ENCODE measurements at regions not wholly inside any gene's neighbourhood (a gene's known extent, or its start where the extent isn't known, plus 50 kb on each side); places are given as distances from the start of the nearest gene placed in this dataset.
"Not testable (repeated sequence)": the region's sequence is repeated elsewhere in the genome, so short reads cannot be mapped to it uniquely, and the experiment has no call there.

DNA sequence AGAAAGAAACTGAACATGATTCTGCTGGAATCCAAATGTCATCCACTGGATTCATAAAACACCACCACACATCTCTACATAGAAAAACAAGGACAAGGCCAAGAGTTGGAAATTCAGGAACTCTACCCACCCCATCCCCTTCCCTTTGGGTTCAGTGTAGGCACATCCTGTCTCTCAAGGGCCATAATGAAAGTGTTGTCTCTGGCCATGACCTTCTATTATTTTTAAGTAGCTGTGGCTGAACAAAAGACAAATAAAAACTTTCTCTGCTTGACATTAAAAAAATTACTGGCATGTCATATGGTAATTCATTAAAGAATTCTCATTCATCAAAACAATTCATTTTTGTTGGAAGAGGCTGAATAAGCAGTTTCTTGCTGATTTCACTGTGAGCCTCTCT, 54.9 kb upstream of the ZBTB18 start:
- no peak for ATAC-seq

DNA sequence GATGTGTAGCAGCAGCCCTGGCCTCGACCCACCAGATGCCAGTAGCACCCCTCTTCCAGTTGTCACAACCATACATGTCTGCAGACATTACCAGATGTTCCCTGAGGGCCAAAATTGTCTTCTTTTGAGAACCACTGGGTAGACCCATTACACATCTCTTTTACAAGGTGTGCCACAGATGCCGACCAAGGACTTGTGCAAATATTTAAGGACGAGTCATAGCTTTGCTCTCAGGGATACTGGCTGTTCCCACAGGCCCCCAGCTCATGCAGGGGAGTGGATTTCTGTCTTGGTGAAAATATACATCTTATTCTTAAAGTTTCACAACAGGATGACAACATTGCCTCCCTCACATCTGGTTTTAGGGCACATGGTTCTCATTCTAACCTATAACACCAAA, 59.4 kb upstream of the ZBTB18 start:
- no peak for ATAC-seq

DNA sequence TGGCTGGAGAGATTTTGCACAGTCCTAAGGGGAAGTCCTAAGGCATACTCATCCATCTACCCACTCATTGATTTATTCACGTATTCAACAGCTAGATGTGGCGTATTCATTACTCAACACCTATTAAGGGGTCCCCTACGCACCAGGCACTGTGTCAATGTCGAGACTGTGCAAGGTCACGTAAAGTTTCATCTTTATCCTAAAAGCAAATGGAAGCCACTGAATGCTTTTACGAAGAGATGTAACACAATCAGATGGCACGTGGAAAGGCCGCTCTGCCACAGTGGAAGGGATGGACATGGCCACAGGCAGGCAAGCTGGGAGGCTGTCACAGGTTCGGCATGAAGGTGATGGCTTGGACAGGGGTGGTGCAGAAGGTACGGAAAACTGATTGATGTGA, 66.3 kb upstream of the ZBTB18 start:
- ATAC-seq = no peak

DNA sequence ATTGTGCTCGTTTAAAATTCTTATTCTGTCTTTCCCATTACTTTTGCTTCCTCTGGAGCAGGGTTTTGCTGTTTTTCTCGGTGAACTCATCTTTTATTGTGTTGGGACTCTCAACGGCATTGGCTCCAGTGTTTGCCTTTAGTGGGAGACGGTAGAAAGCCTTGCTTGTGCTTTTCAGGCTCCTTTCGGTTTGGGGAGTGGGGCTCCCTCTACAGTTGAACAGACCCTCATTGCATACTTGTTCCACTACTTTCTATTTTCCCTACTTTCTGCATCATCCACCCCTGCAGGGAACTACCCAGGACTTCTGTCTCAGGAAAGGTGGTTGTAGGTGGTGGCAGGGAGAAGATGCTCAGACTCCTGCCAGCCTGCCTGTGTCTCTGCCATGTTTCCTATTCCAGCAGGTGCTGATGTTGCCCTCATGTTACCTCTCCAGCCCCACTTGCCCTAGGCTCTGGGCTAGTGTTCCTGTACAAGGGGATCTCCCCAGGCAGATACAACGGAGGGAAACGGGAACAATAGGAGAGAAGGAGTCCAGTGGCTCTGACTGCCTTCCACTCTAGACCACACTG, 68.5 kb upstream of the ZBTB18 start:
- no peak for ATAC-seq

DNA sequence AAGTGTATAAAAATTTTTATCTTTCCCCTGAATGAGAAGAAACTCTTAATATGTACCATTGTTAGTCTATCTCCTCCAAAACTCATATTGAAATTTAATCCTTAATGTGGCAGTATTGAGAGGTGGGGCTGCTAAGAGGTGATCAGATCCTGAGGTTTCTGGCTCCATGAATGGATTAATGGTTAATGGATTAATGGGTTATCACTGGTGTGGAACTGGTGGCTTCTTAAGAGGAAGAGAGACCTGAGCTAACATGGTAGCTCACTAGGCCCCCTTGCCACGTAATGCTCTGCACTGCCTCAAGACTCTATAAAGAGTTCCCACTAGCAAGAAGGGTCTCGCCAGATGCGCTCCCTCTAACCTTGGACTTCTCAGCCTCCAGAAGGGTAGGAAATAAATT, 70.6 kb upstream of the ZBTB18 start:
- no peak for ATAC-seq

DNA sequence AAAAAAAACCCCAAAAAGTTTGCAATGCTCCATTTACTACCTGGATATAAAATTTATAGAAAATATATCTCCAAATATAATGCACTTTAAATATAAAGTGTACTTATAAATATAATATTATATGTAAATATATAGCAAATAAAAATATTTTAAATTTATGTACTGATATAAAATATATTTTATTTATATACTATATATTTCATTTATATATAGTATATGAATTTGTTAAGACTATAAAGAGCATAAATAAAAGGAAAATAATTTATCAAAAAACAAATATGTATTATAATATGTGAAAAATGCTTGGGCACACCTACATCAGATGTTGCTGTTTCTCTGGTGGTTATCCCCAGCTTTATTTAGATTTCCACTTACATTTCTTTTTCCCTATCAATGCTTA, 71.0 kb upstream of the ZBTB18 start:
- ATAC-seq = no peak

DNA sequence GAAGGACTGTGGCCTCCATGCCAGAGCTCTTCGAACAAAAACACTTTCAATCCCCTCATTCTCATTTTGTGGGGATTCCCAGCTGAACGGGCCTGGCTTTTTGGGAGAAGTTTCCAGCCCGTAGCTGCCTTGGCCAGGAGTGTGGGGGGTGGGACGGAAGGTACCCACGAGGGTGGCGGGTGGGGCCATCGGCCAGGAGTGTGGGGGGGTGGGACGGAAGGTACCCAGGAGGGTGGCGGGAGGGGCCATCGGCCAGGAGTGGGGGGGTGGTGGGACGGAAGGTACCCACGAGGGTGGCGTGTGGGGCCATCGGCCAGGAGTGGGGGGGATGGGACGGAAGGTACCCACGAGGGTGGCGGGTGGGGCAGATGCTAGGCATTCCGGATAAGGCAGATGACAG, 71.7 kb upstream of the ZBTB18 start:
- no peak for ATAC-seq

DNA sequence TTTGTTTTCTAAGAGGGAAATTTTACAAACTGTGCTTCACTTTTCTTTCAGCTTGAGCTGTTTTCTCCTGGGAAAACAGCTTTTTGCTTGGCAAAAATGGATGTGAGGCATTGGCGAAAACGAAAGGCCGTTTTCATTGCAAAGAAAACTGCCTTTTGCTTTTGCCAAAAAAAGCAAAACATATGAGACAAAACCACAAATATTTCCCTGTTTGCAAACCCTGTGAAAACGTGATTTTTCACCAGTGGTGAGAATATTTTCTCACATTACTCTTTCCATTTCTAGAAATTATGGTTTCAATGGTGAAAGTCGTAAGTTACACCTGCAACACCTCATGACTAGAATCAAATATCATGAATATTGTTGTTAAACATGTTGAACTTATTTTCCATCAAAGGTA, 74.0 kb upstream of the ZBTB18 start:
- ATAC-seq = no peak

DNA sequence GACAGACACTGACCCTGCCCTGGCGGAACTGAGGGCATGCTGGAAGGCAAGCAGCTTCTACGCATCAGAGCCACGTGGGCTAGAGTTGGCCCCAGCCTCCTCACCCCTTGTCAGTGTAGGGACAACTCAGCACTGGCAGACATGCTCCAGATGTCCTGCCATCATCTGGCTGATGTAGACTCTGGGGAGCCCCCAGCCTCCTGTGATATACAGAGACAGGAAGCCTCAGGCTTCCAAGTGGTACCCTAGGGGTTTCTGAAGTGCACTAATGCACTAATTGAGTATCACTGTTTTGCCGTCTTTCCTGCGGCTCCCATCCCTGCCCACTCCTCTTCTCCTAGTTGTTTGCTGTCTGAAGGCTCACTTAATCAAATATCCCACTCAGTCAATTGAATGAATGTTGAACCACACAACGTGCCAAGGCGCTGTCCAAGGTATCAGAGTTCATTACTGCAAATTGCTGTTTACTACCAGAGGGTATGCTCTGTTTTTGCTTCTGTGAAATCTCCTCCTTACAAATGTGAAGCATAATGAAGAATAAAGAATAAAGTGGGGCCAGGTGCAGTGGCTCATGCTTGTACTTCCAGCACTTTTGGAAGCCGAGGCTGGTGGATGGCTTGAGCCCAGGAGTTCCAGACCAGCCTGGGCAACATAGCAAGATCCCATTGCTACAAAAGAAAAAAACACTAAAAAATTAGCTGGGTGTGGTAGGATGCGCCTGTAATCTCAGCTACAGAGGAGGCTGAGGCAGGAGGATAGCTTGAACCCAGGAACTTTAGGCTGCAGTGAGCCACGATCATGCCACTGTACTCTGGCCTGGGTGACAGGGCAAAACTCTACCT, 76.4 kb upstream of the ZBTB18 start:
- no peak for ATAC-seq

DNA sequence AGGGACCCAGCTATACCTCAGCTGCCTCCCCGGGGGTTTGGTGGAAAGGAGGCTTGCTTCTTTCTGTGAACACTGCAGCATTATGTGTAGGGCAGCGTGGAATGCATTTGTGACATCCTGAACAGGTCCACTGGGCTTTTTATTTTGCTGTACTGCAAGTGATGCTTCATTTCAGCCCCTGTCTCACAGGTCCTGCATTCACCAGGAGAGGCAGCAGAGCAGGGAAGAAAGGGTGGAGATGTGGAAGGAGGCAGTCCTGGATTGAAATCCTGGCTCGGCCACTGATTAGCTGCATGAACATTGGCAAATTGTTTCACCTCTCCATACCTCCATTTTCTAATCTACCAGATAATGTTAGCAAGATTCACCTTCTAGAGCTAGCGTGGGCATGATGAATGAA, 77.9 kb upstream of the ZBTB18 start:
- no peak for ATAC-seq

DNA sequence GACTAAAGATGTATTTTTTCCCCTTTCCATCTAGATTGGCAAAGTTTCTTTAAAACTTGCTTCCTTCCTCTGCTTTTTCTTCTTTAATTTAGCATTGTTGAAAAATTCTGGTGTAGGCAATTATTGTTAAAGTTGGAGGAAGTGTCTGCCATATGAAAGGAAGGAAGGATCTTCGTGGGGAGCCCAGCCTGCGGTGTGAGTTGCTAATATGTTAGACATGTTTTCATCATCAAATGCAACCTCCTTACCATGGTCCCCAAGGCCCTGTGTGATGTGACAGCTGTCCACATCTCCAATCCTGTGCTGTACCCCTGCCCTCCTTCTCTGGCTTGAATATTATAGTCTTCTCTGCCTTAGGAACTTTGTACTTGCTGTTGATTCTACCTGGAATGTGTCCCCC, 81.0 kb upstream of the ZBTB18 start:
- ATAC-seq = no peak

DNA sequence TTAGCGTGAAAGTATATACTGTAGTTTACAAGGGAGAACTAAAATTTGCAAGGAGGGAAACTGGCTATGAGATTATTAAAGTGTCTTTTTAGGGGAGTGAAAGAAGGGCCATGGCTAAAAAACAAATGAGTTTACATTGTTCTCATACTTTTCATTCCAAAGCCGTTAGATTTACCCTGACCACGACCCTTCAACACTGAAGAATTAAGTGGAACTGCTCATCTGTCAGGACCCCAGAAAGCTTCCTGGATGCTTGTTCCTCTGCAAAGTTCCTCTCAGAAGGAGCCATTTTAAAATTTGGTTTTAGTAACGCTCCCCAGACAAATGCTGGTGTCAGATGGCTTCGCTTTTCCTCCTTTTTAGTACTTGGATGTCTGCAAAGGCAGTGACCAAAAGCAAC, 82.7 kb upstream of the ZBTB18 start:
- no peak for ATAC-seq

DNA sequence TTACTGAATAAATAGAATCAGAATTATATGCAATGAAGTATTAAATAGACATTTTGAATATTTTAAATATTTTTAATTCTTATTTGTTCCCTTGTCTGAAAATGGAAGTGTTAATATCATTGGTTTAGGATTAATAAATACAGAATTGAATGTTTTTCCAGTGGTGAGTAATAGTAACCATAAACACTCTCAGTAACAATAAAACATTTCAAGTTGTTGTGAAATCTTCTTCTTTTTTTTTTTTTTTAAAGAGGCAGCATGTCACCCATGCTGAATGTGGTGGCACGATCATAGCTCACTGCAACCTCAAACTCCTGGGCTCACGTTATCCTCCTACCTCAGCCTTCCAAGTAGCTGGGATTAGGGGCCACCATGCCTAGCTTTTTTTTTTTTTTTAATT, 86.2 kb upstream of the ZBTB18 start:
- ATAC-seq = no peak

DNA sequence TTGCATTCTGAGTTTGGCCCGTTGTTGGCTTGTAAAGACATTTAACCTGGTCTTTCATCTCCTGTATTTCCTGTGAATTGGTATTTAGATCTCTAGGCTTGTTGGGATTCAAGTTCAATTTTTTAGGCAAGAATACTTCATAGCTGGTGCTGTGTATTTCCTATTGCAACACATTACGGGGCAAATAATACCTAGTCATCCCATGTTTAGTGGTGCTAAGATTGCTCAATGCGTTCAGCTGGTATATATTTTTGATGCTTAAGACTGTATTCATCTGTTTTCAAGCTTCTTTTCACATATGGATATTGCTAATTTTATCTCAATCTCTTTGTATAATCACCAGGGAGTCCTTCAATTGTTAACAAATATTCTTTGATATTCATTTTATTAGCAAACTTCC, 87.5 kb upstream of the ZBTB18 start:
- ATAC-seq = no peak

DNA sequence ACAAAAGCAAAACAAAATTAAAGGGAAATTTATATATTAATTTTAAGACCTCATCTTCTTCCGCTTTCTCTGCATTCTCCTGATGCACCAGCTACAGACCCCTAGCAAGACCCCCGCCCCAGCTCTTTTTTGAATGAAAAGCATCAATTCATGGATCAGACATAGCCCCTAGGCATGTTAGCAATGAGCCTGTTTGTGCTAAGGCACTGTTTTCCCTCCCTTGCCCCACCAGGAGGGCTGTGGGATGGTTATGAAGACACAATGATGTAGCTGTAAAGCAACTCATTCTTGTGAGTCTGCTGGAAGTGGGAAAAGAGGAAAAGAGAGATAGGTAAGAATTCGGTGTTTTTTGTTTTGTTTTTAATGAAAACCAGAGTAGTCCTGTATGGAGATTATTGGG, 88.5 kb upstream of the ZBTB18 start:
- ATAC-seq = no peak

DNA sequence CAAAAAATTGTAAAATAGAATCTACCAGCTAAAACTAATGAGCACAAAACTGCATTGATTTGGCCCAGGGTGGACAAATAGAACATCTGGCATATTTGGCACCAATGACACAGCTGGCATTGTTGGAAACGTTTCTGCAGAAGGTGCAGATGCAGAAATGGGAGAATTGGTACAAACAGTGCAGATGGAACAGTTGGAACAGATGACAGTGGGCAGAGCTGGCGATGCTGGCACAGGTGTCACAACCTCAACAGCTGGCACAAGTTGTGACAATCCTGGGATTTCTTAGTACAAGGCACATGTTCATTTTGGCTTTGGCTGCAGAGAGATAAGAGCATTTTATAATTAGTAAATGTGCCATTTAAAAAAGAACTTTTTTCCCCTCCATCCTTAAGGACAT, 91.1 kb upstream of the ZBTB18 start:
- no peak for ATAC-seq

DNA sequence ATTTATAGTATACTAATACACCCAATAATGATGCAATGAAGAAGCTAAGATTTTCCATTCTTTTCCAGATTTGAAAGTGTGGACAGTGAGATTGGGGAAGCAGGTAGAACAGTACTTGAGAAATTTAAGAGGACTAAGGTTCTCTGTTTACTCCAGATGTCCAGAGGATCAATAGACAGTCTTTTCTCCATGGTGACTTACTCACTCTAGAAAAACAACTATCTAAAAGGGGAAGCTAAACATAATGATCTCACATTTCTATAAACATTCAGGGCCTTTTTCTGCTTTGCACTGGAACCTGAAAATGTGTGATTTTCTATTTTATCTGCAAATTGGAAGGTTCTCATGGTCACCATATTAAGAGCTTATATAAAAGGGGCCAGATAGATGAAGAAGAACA, 93.9 kb upstream of the ZBTB18 start:
- ATAC-seq = no peak

DNA sequence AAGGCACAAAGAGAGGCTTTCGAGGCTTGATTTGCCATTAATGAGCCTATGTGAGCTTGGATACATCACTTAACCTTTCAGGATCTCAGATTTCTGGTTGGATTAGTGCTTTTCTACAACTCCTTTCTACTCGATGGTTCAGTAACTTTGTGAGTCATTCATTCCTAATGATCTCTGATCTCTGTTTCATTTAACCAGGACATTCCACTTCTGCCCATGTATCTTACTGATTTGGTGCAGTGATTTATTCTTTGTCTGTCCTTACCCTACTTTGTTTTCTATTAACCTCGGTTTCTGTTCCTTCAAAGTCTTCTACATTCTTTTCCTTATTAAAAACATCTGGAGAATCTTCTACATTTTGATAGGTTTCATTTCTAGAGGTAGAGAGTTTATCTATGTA, 94.6 kb upstream of the ZBTB18 start:
- ATAC-seq = no peak

DNA sequence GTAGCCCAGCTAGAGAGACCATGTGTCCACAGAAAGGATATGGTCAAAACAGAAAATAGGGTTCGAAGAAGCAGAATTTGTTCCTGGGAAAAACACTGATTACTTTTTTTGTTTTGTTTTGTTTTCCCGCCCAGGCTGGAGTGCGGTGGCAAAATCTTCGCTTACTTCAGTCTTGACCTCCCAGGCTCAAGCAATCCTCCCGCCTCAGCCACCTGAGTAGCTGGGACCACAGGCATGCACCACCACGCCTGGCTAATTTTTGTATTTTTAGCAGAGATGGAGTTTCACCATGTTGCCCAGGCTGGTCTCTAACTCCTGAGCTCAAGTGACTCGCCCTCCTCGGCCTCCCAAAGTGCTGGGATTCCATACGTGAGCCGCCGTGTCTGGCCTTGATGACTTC, 99.9 kb upstream of the ZBTB18 start:
- ATAC-seq = not testable (repeated sequence)

DNA sequence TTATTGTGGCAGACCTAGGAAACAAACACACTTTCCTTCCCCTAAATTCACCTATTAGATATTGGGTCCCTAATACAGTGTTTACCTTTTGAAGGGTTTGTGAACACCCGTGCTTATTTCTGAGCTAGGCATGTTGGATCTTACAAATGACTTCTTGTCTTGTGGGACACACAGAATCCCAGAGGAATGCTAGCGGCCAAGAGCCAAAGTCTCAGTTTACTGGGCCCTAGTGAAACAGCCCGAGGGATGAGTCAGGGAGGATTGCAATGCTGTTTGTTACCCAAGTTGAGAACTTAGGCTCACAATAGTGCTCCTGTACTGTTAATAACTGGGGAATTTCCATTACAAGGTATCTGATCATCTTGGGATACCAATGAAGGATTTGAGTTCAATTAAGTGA, 100.1 kb upstream of the AKT3 start:
- no peak for ATAC-seq

DNA sequence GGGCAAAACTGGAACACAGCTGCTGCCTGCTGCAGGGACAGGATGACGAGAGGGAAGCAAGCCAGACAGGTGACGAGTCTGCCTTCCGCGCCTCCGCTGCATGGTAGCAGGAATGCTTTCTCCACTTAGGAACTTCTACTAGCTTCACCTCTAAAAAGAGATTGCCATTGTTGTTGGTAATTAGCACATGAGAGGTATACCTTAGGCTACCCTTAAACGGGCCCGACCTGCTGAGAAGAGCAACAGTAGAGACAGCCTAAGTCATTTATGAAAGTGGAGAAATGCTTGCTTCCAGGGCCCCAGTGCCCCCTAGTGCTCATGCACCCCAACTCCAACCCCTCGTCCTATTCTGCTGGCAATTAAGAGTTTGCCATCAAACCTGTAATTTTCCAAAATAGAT, 96.9 kb upstream of the AKT3 start:
- ATAC-seq = peak; percentile 38 to 47

DNA sequence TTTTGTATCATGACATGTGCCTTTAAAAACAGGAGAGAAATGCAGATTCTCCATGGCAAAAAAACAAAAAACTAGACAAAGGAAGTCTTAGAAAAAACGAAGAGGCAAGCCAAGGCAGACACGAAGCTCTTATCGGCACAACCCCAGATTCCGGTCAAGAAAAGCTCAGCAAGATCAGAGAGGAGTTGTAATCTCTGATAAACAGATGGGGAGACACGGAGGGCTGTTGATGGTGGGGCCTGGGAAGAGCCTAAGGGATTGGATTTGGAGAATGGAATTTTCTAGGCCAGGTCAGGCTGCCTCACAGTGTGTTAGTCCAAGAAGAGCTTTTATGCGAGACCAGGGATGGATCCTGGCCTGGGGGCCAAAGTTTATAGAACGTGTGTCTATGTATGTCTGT, 96.2 kb upstream of the AKT3 start:
- no peak for ATAC-seq

DNA sequence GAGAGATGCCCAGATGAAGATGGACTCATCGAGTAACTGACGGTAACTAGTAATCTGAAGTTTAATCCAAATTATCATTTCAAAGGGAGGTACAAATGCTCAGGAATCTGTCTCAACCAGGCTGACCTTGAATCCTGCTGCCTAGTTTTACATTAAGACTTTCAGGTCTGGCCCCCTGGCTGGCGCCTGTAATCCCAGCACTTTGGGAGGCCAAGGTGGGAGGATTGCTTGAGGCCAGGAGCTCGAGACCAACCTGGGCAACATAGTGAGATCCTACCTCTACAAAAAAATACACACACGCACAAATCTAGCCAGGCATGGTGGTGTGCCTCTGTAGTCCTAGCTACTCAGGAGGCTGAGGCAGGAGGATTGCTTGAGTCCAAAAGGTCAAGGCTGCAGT, 95.7 kb upstream of the AKT3 start:
- no peak for ATAC-seq

DNA sequence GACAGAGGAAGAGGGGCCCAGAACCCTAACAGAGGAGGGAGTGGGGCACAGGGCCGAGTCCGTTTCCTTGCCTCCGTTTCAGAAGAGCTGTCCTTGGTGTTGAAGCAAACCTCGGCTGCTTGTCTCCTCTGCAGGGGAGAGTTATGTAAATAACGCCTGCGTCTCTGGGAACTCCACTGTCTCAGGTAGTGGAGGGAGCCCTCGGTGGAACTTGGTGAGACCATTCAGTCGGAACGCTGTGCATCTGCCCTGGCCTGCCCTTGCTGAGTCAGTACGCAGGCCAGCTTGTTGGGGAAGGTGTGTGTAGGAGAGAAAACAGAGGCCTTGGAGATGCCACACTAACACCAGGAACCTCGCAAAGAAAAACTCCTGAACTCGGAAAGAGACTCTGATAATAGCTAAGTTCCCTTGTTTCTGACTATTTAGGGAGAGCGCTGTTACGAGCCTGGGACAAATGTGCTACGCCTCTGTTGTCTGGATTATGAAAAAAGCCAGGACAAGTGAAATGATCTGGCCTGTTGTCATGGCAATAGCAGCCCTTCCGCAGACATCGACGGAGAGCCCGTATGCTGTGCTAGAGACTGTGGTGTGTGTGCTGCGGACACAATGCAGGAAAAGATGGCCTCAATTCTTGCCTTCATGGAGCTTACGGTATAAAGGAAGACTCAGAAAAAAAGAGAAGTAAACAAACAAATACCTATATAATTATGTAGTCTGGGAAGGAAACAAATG, 94.6 kb upstream of the AKT3 start:
- no peak for ATAC-seq
